OCI-LY1 (cell line): ENCODE measurements at regions not wholly inside any gene's neighbourhood (a gene's known extent, or its start where the extent isn't known, plus 50 kb on each side); places are given as distances from the start of the nearest gene placed in this dataset.

ENCODE experiments used
- H2AFZ ChIP-seq: fragments of 200-600 bp; sonication (generic), shearing (Covaris generic); 2 replicates; pipeline ENCODE4 v1.6.0; 2014; ENCODE audit warnings: antibody characterized with exemption, mild to moderate bottlenecking, low read length
- H3F3A ChIP-seq: fragments of 200-600 bp; sonication (generic), shearing (Covaris generic); 2 replicates; pipeline ENCODE4 v1.6.0; 2014; ENCODE audit warnings: mild to moderate bottlenecking, antibody characterized with exemption, low read length, moderate library complexity; ENCODE audit not compliant: insufficient read depth
- H3K27ac ChIP-seq: fragments of 200-600 bp; sonication (generic); 2 replicates; pipeline ENCODE4 v1.5.1; 2014; ENCODE audit warnings: low read length, mixed run types, mild to moderate bottlenecking, low read depth; ENCODE audit not compliant: poor library complexity, severe bottlenecking
- H3K27me3 ChIP-seq: fragments of 200-600 bp; sonication (generic); 2 replicates; pipeline ENCODE4 v1.6.0; 2014; ENCODE audit warnings: antibody characterized with exemption, mild to moderate bottlenecking, low read length, moderate library complexity; ENCODE audit not compliant: insufficient read depth
- H3K36me3 ChIP-seq: fragments of 200-600 bp; sonication (generic); 2 replicates; pipeline ENCODE4 v1.6.1; 2014; ENCODE audit warnings: mild to moderate bottlenecking, antibody characterized with exemption, low read length, moderate library complexity, mixed read lengths; ENCODE audit not compliant: insufficient read depth
- H3K4me1 ChIP-seq: fragments of 200-600 bp; sonication (generic); 2 replicates; pipeline ENCODE4 v1.5.1; 2014; ENCODE audit warnings: mild to moderate bottlenecking, low read length, moderate library complexity; ENCODE audit not compliant: insufficient read depth, severe bottlenecking
- H3K4me2 ChIP-seq: fragments of 200-600 bp; sonication (generic), shearing (Covaris generic); 2 replicates; pipeline ENCODE4 v1.6.1; 2014; ENCODE audit warnings: low read length
- H3K4me3 ChIP-seq: fragments of 200-600 bp; sonication (generic); 2 replicates; pipeline ENCODE4 v1.5.1; 2014; ENCODE audit warnings: low read length, low read depth, mild to moderate bottlenecking, mixed read lengths; ENCODE audit not compliant: poor library complexity, severe bottlenecking
- H3K79me2 ChIP-seq: fragments of 200-600 bp; shearing (Covaris generic); 2 replicates; pipeline ENCODE4 v1.6.1; 2016; ENCODE audit warnings: mixed run types, low read length, mixed read lengths; ENCODE audit not compliant: insufficient read depth
- H3K9ac ChIP-seq: fragments of 200-600 bp; sonication (generic), shearing (Covaris generic); 2 replicates; pipeline ENCODE4 v1.6.1; 2014; ENCODE audit warnings: mild to moderate bottlenecking, low read length, mixed read lengths
- H3K9me2 ChIP-seq: fragments of 200-600 bp; sonication (generic), shearing (Covaris generic); 2 replicates; pipeline ENCODE4 v1.6.1; 2014; ENCODE audit warnings: low read depth, mild to moderate bottlenecking, low read length, mixed read lengths
- H3K9me3 ChIP-seq: fragments of 200-600 bp; shearing (Covaris generic); 2 replicates; pipeline ENCODE4 v1.6.1; 2014; ENCODE audit warnings: low read length, mixed read lengths
- H4K20me1 ChIP-seq: fragments of 200-600 bp; sonication (generic), shearing (Covaris generic); 2 replicates; pipeline ENCODE4 v1.6.0; 2016; ENCODE audit warnings: mild to moderate bottlenecking, low read length; ENCODE audit not compliant: insufficient read depth
- EZH2 ChIP-seq: fragments of 200-600 bp; sonication (generic), shearing (Covaris generic); IDR thresholded peaks from 2 replicates; pipeline ENCODE4 v1.8.0; 2017; ENCODE audit warnings: borderline replicate concordance, mixed run types, mild to moderate bottlenecking, antibody characterized with exemption, low read length, moderate library complexity, mixed read lengths
- TF ChIP-seq, protein P1 (sequence below): fragments of 200-600 bp; sonication (generic), shearing (Covaris generic); IDR thresholded peaks from 2 replicates; pipeline ENCODE4 v1.5.1; 2017; ENCODE audit warnings: mild to moderate bottlenecking, antibody characterized with exemption, low read length, moderate library complexity, mixed read lengths

DNA sequence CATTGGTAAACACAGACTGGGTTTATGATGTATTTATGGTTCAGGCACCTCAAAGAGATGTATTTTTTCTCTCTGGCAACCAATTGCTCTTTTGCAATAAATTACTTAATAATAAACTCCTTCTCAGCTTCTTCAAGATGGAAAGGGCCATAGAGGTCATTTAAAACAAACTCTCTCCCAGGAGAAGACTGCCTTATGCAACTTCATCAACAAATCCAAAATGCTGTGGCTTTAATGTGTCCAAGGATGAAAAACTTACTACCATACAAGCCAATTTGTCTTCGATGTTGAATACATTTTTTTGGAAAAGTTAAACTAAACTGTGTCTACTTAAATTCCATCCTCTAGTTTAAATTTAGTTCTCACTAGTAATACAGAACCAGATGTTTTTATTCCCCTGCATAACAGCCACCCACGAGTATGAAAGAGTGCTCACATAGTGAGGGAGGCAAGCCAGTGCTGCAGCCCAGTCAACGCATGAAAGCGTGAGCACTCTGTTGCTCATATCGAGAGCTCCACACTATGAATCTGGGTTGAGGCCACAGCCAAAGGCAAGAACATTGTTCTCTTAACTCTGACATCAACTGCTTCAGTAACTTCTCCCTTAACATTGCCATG, 761.3 kb upstream of the GRM7 start:
- Histone ChIP-seq H3K4me1 (no peaks in the 10 kb centered on the region), H2AFZ (no peak overlapping the region), H3F3A (no peaks in the 10 kb centered on the region), H4K20me1 (no peaks in the 10 kb centered on the region), H3K9me3 (no peaks in the 10 kb centered on the region), H3K36me3 (no peaks in the 10 kb centered on the region), H3K9me2 (no peaks in the 10 kb centered on the region), H3K4me3 (no peak overlapping the region), H3K79me2 (no peaks in the 10 kb centered on the region), H3K9ac (no peak overlapping the region), H3K27ac (no peak overlapping the region), H3K4me2 (no peak overlapping the region), H3K27me3 (no peaks in the 10 kb centered on the region)
- TF ChIP-seq, protein P1, sequence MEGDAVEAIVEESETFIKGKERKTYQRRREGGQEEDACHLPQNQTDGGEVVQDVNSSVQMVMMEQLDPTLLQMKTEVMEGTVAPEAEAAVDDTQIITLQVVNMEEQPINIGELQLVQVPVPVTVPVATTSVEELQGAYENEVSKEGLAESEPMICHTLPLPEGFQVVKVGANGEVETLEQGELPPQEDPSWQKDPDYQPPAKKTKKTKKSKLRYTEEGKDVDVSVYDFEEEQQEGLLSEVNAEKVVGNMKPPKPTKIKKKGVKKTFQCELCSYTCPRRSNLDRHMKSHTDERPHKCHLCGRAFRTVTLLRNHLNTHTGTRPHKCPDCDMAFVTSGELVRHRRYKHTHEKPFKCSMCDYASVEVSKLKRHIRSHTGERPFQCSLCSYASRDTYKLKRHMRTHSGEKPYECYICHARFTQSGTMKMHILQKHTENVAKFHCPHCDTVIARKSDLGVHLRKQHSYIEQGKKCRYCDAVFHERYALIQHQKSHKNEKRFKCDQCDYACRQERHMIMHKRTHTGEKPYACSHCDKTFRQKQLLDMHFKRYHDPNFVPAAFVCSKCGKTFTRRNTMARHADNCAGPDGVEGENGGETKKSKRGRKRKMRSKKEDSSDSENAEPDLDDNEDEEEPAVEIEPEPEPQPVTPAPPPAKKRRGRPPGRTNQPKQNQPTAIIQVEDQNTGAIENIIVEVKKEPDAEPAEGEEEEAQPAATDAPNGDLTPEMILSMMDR = no peak
- TF ChIP-seq EZH2 = no peak

DNA sequence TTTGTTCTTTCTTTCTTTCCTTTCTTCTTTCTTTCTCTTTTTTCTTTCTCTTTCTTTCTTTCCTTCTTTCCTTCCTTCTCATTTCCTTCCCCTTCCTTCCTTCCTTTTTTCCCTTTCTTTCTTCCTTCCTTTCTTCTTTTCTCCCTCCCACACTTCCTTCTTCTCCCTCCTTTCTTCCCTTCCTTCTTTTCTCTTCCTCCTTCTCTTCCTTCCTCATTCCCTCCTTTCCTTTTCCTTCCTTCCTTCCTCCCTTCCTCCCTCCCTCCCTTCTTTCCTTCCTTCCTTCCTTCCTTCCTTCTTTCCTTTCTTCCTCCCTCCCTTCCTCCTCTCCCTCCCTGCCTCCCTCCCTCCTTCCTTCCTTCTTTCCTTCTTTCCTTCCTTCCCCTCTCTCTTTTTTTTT, 755.7 kb upstream of the GRM7 start:
- Histone ChIP-seq H2AFZ (no peak overlapping the region), H3K27me3 (no peaks in the 10 kb centered on the region), H4K20me1 (no peaks in the 10 kb centered on the region), H3K4me3 (no peak overlapping the region), H3K4me1 (no peaks in the 10 kb centered on the region), H3K4me2 (no peak overlapping the region), H3K9me2 (no peaks in the 10 kb centered on the region), H3K79me2 (no peaks in the 10 kb centered on the region), H3F3A (no peaks in the 10 kb centered on the region), H3K36me3 (no peaks in the 10 kb centered on the region), H3K27ac (no peak overlapping the region), H3K9me3 (no peaks in the 10 kb centered on the region), H3K9ac (no peak overlapping the region)
- no peak for TF ChIP-seq EZH2
- TF ChIP-seq, protein P1 = no peak

DNA sequence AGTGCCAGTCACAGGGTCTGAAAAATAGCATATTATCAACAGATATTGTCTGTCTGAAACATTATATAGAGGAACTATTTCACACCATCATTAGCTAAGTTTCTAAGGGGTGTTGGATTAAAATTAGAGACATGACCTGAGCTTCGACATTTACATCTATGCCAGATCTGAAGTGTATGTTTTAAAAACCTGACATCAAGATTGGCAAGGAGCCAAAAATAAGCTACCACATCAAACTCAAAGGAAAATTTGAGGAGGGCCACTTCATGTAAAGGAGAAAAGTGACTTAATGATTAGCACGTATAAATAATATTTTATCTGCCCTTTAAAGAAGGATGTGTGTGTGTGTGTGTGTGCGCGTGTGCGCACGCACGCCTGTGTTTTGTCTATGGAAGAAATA, 752.0 kb upstream of the GRM7 start:
- H3K4me2 ChIP-seq = no peak overlapping the region
- no peak overlapping the region for H2AFZ ChIP-seq
- no peaks in the 10 kb centered on the region for H3K79me2 ChIP-seq
- H3K9me2 ChIP-seq = no peaks in the 10 kb centered on the region
- no peaks in the 10 kb centered on the region for H3F3A ChIP-seq
- no peak overlapping the region for H3K4me3 ChIP-seq
- no peaks in the 10 kb centered on the region for H3K9me3 ChIP-seq
- TF ChIP-seq, protein P1 = no peak
- TF ChIP-seq EZH2 = no peak
- no peak overlapping the region for H3K27ac ChIP-seq
- no peaks in the 10 kb centered on the region for H3K36me3 ChIP-seq
- no peaks in the 10 kb centered on the region for H3K27me3 ChIP-seq
- H3K4me1 ChIP-seq = no peaks in the 10 kb centered on the region
- H3K9ac ChIP-seq = no peak overlapping the region
- H4K20me1 ChIP-seq = no peaks in the 10 kb centered on the region
